ENCODE measurements at regions not wholly inside any gene's neighbourhood (a gene's known extent, or its start where the extent isn't known, plus 50 kb on each side); places are given as distances from the start of the nearest gene placed in this dataset.
"Not testable (repeated sequence)": the region's sequence is repeated elsewhere in the genome, so short reads cannot be mapped to it uniquely, and the experiment has no call there.

DNA sequence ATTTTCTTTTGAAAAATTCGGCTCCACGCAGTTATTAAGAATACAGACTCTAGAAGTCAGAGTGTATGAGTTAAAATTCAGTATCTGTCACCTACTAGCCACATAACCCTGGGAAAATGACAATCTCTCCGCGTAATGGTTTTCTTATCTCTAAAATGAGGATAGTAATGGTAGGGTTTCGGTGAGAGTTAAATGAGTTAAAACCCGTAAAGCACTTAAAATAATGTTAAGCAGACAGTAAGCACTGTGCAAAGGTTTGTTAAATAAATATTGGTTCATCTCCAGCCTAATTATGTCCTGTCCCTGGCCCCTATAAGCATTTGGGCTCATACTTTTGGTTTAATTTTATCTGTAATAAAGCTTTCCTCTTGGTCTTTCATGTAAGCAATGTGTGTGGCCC, 350.8 kb upstream of the GRIA3 start:
- DNase-seq = no peak

DNA sequence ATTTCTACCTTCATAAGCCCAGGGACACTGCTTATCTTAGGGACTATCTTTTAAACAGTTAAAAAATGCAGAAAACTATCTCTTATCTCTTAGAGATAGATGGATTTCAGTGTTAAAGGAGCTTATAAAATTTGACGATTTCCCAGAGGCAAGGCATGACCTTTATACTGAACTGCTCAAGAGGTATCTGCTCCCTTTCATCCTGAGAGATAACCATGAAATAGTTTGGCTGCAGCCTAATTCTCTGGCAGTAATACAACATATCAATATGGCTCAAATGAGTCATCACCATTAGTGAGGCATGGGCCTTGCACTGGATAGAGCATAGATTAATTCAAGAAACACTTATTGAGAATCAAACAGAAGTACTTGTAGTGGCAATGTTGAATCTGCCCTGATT, 348.2 kb upstream of the GRIA3 start:
- no peak for DNase-seq

DNA sequence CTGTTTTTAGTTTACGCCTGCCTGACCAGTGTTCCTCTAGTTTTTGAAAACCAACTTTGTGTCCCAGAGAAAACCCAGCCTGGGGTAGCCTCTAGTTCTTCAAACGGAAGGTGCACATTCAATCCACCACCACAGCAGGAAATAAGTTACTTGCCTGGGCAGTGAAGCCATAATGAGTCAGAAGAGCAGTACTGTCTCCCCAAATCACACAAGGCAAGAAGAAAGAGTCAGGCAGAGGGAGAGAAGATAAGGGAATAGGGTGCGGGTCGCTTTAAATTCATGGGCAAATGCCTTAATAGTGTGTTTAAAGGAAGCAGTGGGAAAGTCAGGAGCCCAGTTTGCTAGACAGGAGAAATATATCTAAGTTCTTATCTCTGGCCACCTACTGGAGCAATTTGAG, 333.8 kb upstream of the GRIA3 start:
- DNase-seq = no peak

DNA sequence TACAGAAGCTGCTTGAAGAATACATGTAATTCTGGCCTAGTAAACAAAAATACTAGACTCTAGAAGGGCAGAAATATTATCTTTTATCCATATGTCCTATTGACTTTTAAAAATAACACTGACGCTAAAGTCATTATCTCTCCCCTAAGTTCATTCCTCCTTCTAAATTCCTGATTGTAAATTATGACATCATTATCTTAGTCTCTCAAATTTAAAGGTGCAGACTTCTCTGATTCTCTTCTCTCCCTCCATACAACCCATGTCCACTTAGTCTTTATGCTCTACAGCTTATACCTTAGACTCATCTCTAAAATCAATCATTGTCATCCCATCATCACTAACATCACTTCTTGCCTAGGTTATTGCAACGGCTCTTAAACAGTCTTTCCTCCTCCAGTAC, 327.9 kb upstream of the GRIA3 start:
- DNase-seq = no peak

GRCh38 chrX:122857734-122858133, 326.3 kb upstream of the GRIA3 start:
- DNase-seq = no peak

DNA sequence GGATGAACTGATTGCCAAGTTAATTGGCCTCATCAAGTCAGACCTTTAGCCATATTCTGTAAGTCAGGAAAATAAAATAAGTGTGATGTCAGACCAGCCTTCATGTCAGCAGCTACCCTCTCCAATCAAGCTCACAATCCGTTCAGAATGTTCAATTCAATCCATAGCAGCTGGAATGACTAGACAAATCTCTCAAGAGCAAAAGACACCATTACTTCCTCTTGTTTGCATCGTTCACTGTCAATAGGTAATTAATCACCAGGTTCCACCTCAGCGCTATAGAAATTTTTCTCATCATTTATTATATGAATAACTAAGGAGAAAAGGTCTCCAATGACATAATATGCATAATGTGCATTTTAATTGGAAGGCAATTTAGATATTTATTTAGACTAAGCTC, 321.0 kb upstream of the GRIA3 start:
- DNase-seq = no peak

GRCh38 chrX:122866532-122866931, 317.5 kb upstream of the GRIA3 start:
- DNase-seq = peak in 2 of 3 donors; percentile 0 to 18

- DNase-seq = no peak
Observed at GRCh38 chrX:122868631-122869030, 315.4 kb upstream of the GRIA3 start.

- DNase-seq = no peak
Observed at GRCh38 chrX:122869171-122869570, 314.9 kb upstream of the GRIA3 start.

GRCh38 chrX:122878269-122878668, 305.8 kb upstream of the GRIA3 start:
- no peak for DNase-seq

- no peak for DNase-seq
Observed at GRCh38 chrX:122880952-122881351, 303.1 kb upstream of the GRIA3 start.

DNA sequence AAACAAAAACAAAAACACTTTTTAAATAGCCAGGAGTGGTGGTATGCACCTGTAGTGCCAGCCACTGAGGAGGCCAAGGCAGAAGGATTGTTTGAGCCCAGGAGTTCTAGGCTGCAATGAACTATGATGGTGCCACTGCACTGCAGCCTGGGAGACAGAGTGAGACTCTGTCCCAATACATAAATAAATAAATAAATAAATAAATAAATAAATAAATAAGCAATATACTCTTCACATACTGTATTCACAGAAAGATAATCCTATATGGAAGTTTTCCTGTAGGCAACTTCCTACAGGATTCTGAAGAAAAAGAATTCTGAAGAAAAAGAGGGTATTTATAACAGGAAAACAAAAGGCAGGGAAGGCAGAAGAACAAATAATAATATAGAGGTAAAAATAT, 293.3 kb upstream of the GRIA3 start:
- DNase-seq = no peak

- DNase-seq = no peak
Observed at GRCh38 chrX:122906726-122907125, 277.4 kb upstream of the GRIA3 start.

DNA sequence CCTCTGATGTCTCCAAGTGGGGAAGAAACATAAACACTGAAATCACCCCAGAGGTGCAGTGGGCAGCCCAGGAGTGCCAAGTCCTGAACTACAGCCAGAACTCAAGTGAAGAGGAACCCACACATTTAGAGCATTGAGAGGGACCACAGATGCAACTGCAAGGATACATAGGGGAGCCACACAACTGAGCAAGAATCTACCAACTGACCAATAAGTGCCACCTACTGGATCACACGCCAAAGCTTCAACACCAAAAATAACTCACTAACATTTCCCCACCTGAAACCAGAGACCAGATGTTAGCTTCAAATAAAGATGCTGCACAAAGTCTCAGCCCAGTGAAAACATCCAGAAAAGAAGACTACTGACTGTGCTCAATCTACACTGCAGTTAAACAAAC, 276.7 kb upstream of the GRIA3 start:
- DNase-seq = no peak

DNA sequence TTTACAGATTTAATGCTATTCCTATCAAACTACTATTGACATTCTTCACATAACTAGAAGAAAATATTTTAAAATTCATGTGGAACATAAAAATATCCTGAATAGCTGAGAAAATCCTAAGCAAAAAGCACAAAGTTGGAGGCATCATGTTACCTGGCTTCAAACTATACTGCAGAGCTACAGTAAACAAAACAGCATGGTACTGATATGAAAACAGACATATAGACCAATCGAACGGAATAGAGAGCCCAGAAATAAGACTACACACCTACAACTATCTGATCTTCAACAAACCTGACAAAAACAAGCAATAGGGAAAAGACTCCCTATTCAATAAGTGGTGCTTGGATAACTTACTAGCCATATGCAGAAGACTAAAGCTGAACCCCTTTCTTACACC, 273.4 kb upstream of the GRIA3 start:
- no peak for DNase-seq

- no peak for DNase-seq
Observed at GRCh38 chrX:122913134-122913533, 270.9 kb upstream of the GRIA3 start.

GRCh38 chrX:122913764-122914163, 270.3 kb upstream of the GRIA3 start:
- no peak for DNase-seq

- no peak for DNase-seq
Observed at GRCh38 chrX:122914256-122914655, 269.8 kb upstream of the GRIA3 start.

- DNase-seq = no peak
Observed at GRCh38 chrX:122934131-122934530, 249.9 kb upstream of the GRIA3 start.

- no peak for DNase-seq
Observed at GRCh38 chrX:122940199-122940598, 243.9 kb upstream of the GRIA3 start.

DNA sequence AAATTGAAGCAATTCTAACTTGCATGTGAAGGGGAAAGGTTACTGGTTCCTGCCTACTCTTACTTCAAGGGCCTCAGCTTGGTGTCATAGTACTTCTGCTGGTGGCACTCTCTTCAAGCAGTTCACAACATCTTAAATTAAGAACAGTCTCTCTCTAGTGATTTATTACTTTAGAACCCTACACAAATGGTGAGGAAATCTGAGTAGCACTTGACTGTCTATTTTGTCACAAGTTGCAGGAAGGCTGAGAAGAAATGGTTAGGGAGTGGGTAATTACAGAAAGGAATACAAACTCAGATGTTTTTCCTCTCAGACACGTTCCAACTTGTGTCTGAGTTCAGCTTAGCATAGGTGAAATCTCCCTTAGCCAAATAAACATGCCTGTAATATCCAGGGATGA, 242.3 kb upstream of the GRIA3 start:
- DNase-seq = no peak

- no peak for DNase-seq
Observed at GRCh38 chrX:122943918-122944317, 240.2 kb upstream of the GRIA3 start.

- no peak for DNase-seq
Observed at GRCh38 chrX:122945328-122945727, 238.8 kb upstream of the GRIA3 start.

- DNase-seq = no peak
Observed at GRCh38 chrX:122972604-122973003, 211.5 kb upstream of the GRIA3 start.

GRCh38 chrX:122982521-122982920, 201.6 kb upstream of the GRIA3 start:
- no peak for DNase-seq

DNA sequence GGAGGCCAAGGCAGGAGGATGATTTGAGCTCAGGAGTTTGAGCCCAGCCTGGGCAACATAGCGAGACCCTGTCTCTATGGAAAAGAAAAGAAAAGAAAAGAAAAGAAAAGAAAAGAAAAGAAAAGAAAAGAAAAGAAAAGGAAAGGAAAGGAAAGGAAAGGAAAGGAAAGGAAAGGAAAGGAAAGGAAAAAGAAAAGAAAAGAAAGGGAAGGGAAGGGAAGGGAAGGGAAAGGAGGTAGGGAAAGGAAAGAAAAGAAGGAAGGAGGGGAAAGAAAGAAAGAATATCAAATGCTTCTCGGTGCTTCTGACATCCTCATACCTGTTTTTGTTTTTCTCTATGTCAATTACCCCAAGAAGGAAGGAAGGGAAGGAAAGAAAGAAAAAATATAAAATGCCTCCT, 181.2 kb upstream of the GRIA3 start:
- not testable (repeated sequence) for DNase-seq

Data from suppressor macrophage treated with lipopolysaccharide for 1 hour (primary cell).